ENCODE measurements at regions not wholly inside any gene's neighbourhood (a gene's known extent, or its start where the extent isn't known, plus 50 kb on each side); places are given as distances from the start of the nearest gene placed in this dataset.

DNA sequence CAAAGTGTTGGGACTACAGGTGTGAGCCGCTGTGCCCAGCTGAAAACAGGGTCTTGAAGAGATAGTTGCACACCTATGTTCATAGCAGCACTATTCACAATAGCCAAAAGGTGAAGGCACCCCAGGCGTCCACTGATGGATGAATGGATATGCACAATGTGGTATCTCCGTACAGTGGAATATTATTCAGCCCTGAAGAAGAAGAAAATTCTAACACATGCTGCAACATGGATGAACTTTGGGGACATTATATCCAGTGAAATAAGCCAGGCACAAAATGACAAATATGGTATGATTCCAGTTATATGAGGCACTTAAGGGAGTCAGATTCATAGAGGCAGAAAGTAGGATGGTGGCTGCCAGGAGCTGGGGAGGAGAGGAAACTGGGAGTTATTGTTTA lies 137.6 kb upstream of the WNT4 start:
- Histone ChIP-seq H3K9me3 (ENCODE audit: low read depth, low read length) (no peaks in the 10 kb centered on the region), H3K36me3 (ENCODE audit: insufficient read depth, low read length) (no peaks in the 10 kb centered on the region), H3K27ac (no peak overlapping the region), H3K4me3 (no peak overlapping the region), H3K9ac (ENCODE audit: insufficient read length) (no peak overlapping the region)
- TF ChIP-seq FOXP2 (optimal IDR thresholded peaks at IDR 0.05; ENCODE audit: control extremely low read depth, extremely low read length, insufficient read depth) (no peak), EZH2 (IDR thresholded peaks at IDR 0.05) (no peak), POLR2AphosphoS5 (IDR thresholded peaks at IDR 0.05; ENCODE audit: borderline replicate concordance, low read depth, low read length) (no peak)
- no peak for DNase-seq (ENCODE audit: low read depth, low spot score)

DNA sequence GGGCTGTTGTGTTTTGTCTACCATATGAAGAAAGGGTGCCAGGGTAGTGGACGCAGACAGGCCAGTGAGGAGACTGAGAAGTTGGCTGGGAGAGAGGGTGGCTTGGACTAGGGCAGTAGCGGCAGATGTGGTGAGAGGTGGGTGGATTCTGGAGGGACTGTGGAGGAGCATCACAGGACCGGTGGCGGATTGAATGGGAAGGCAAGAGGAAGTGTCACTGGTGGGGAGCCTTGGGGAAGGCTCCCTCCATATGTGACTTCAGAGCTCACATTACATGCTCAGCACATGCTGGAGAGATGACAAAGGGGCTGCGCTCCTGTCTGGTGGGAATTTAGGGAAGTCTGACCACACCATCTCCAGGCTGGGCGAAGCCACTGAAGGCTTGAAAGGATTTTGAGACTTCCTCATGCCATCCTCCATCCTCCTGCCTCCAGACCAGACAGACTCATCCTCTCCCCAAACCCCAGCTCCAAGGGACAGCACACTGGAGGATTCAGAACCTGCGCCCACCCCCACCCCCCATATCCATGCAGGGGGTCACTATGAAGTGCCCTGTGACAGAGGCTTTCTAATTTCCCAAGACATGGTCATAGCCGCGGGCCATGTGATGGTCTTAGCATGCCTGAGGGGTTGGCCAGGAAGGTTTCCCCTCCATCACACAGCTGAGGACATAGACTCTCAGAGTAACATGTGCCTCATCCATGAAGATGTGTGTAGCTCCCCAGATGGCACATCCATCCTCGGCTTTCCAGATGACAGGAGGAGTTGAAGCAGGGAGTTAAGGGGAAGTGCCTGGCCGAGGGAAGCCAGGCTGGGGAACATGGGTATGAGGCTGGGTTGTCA lies 138.8 kb upstream of the WNT4 start:
- H3K36me3 ChIP-seq (ENCODE audit: insufficient read depth, low read length), result no peaks in the 10 kb centered on the region
- H3K27ac ChIP-seq, result no peak overlapping the region
- no peak for DNase-seq (ENCODE audit: low read depth, low spot score)
- no peaks in the 10 kb centered on the region for H3K9me3 ChIP-seq (ENCODE audit: low read depth, low read length)
- TF ChIP-seq FOXP2 (optimal IDR thresholded peaks at IDR 0.05; ENCODE audit: control extremely low read depth, extremely low read length, insufficient read depth) (no peak), POLR2AphosphoS5 (IDR thresholded peaks at IDR 0.05; ENCODE audit: borderline replicate concordance, low read depth, low read length) (no peak), EZH2 (IDR thresholded peaks at IDR 0.05) (no peak)
- no peak overlapping the region for H3K4me3 ChIP-seq
- no peak overlapping the region for H3K9ac ChIP-seq (ENCODE audit: insufficient read length)

DNA sequence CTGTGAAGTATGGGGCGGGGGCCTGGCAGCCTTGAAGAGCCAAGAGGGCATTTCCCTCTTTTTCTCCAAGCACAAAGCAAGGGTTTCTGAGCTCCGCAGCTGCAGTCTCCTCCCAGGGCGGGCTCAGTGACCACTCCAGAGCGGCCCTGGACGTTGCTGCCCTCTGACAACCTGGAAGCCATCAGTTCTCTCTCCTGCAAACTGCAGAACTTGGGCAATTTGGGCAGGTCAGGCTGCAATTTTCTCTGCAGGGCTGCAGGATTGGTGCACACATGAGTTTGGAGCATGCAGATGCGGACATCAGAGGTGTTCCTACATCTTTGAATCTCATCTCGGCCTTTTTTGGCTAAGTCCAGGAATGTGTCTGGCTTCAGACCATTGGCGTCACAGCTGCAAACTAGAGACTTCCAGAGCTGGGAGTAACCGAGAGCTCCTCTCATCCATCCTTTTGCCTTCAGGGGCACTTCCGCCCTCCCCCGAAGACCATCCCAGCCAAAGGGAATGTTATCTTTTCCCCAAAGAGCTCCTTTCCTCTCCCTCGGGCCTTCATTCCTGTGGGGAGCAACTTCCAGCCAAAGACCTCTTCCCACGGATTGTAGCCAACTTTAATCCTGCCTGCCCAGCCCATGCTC lies 139.6 kb upstream of the WNT4 start:
- Histone ChIP-seq H3K4me3 (no peak overlapping the region), H3K9me3 (ENCODE audit: low read depth, low read length) (no peaks in the 10 kb centered on the region), H3K36me3 (ENCODE audit: insufficient read depth, low read length) (no peaks in the 10 kb centered on the region), H3K27ac (no peak overlapping the region), H3K9ac (ENCODE audit: insufficient read length) (no peak overlapping the region)
- DNase-seq (ENCODE audit: low read depth, low spot score), result no peak
- no peak for TF ChIP-seq FOXP2 (optimal IDR thresholded peaks at IDR 0.05; ENCODE audit: control extremely low read depth, extremely low read length, insufficient read depth)

DNA sequence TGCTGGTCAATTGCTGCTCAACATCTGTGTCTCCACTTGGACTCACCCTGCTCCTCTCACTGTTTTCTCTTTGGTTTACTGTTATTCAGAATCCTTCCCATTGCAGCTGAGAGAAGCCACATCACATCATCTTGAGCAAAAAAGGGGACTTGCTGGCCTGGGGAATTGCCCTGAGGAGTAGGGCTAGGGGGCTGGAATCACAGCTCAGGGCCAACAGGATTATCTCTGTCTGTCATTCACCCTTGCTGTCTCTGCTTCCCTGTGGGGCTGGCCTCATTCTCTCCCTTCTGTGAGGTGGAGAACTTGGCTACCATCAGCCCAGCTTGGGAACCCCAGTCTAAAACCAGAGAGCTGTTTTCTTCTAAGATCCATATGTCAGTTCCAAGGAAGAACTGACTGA lies 140.7 kb upstream of the WNT4 start:
- Histone ChIP-seq H3K36me3 (ENCODE audit: insufficient read depth, low read length) (no peaks in the 10 kb centered on the region), H3K9me3 (ENCODE audit: low read depth, low read length) (no peaks in the 10 kb centered on the region), H3K9ac (ENCODE audit: insufficient read length) (no peak overlapping the region), H3K4me3 (no peak overlapping the region), H3K27ac (no peak overlapping the region)
- no peak for DNase-seq (ENCODE audit: low read depth, low spot score)
- TF ChIP-seq FOXP2 (optimal IDR thresholded peaks at IDR 0.05; ENCODE audit: control extremely low read depth, extremely low read length, insufficient read depth) (no peak), EZH2 (IDR thresholded peaks at IDR 0.05) (no peak), POLR2AphosphoS5 (IDR thresholded peaks at IDR 0.05; ENCODE audit: borderline replicate concordance, low read depth, low read length) (no peak)

DNA sequence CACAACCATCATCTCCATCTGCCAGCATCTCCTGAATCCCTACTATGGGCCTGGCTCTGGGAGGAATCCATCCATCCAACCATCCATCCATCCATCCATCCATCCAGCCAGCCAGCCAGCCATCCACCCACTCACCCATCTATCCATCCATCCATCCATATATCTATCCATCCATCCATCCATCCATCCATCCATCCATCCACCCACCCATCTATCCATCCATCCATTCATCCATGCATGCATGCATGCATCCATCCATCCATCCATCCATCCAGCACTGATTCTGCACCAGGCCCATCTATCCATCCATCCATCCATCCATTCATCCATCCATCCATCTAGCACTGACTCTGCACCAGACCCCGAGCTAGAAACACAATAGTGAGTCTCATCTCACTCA lies 141.3 kb upstream of the WNT4 start:
- DNase-seq (ENCODE audit: low read depth, low spot score), result no peak
- H3K36me3 ChIP-seq (ENCODE audit: insufficient read depth, low read length), result no peaks in the 10 kb centered on the region
- no peak overlapping the region for H3K9ac ChIP-seq (ENCODE audit: insufficient read length)
- no peaks in the 10 kb centered on the region for H3K9me3 ChIP-seq (ENCODE audit: low read depth, low read length)
- no peak overlapping the region for H3K27ac ChIP-seq
- no peak overlapping the region for H3K4me3 ChIP-seq
- TF ChIP-seq EZH2 (IDR thresholded peaks at IDR 0.05), result no peak
- TF ChIP-seq POLR2AphosphoS5 (IDR thresholded peaks at IDR 0.05; ENCODE audit: borderline replicate concordance, low read depth, low read length), result no peak
- TF ChIP-seq FOXP2 (optimal IDR thresholded peaks at IDR 0.05; ENCODE audit: control extremely low read depth, extremely low read length, insufficient read depth), result no peak

DNA sequence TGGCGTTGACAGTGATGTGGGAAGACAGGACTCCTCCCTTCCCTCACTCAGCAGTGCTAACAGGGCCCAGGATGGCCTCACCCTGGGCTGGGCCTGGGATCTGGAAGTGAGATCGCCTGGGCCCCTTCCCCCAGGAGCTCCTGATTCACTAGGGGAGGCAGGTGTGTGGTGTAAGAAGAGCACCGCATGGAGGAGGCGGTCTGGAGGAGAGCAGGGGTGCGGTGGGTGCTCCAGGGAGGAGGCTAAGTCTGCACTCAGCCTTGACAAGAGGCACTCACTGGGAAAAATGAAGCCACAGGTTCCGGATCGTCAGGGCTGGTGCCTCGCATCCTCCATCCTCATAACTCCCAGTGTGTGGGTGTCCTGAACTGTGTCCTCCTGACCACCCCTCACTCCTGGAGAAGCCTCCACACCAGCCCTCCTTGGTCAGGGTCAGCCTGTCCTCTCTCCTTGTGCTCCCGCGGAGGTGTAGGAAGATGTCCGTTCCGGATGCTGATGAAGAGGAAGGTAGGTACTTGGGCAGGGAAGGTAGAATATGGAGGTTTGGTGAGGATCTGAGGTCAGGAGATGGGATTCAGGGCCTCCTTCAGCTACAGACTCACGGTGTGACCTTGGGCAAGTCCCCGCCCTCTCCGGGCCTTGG lies 142.1 kb upstream of the WNT4 start:
- Histone ChIP-seq H3K36me3 (ENCODE audit: insufficient read depth, low read length) (no peaks in the 10 kb centered on the region), H3K9ac (ENCODE audit: insufficient read length) (no peak overlapping the region), H3K9me3 (ENCODE audit: low read depth, low read length) (no peaks in the 10 kb centered on the region), H3K27ac (no peak overlapping the region), H3K4me3 (no peak overlapping the region)
- no peak for TF ChIP-seq POLR2AphosphoS5 (IDR thresholded peaks at IDR 0.05; ENCODE audit: borderline replicate concordance, low read depth, low read length)
- no peak for TF ChIP-seq EZH2 (IDR thresholded peaks at IDR 0.05)
- no peak for TF ChIP-seq FOXP2 (optimal IDR thresholded peaks at IDR 0.05; ENCODE audit: control extremely low read depth, extremely low read length, insufficient read depth)
- no peak for DNase-seq (ENCODE audit: low read depth, low spot score)

DNA sequence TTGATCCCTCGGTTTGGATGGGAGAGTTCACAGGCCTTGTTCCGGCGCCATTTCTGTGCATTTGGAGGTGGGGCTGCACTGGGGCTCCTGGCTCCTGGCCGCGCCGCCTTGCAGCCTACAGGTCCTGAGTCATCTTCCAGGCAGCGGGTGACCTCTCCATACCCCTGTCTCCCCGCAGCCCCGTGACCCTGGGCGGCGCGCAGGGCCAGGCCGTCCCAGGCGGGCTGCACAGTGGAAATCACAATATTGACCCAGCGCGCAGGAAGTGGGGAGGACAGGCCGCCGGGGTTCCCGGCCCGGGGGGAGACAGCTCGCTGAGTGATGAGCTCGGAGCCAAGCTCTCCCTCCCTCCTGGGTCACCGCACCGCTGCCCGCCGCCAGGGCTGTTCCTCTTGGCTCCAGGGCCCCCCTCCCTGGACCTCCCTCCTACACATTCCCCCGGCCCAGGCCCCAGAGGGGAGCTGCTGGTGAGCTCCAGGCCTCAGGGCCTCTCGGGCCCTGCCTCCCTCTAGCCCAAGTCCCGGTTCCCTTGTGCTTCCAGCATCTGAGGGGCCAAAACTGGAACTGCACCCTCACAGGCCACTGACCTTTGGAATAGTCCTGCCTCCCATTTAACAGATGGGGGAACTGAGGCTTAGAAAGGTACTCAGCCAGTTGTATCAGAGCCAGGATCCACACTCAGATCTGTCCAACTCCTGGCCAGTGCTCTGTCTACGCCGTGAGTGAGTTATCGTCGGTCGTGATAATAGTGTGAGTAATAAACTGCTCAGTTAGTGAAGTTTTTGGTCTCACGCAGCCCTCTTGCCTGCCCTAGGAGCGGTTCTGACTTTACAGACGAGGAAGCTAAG lies 142.9 kb upstream of the WNT4 start:
- Histone ChIP-seq H3K4me3 (no peak overlapping the region), H3K9ac (ENCODE audit: insufficient read length) (no peak overlapping the region), H3K9me3 (ENCODE audit: low read depth, low read length) (no peaks in the 10 kb centered on the region), H3K36me3 (ENCODE audit: insufficient read depth, low read length) (no peaks in the 10 kb centered on the region), H3K27ac (no peak overlapping the region)
- DNase-seq (ENCODE audit: low read depth, low spot score), result no peak
- TF ChIP-seq EZH2 (IDR thresholded peaks at IDR 0.05), result no peak
- TF ChIP-seq POLR2AphosphoS5 (IDR thresholded peaks at IDR 0.05; ENCODE audit: borderline replicate concordance, low read depth, low read length), result no peak
- TF ChIP-seq FOXP2 (optimal IDR thresholded peaks at IDR 0.05; ENCODE audit: control extremely low read depth, extremely low read length, insufficient read depth), result no peak

DNA sequence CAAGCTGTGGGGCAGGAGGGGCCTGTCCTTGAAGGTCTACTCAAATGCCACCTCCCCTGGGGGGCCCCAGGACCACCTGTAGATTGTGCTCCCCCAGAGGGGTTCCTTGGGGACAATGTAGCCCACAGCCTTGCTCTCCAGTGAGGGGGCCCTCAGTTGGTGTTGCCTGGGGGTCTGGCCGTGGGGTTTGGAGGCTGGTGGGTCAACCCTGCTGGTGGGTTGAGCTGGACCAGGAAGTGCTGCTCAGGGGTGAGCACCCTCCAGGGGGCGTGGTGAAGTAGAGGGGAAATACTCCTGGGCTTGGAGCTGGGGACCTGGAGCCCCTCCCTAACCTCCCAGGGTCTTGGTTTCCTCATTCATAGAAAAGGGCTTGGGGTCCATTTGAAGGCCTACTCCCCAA lies 143.6 kb upstream of the WNT4 start:
- H3K4me3 ChIP-seq, result no peak overlapping the region
- TF ChIP-seq FOXP2 (optimal IDR thresholded peaks at IDR 0.05; ENCODE audit: control extremely low read depth, extremely low read length, insufficient read depth) (no peak), POLR2AphosphoS5 (IDR thresholded peaks at IDR 0.05; ENCODE audit: borderline replicate concordance, low read depth, low read length) (no peak)
- no peak overlapping the region for H3K27ac ChIP-seq
- no peak for DNase-seq (ENCODE audit: low read depth, low spot score)
- no peak overlapping the region for H3K9ac ChIP-seq (ENCODE audit: insufficient read length)
- no peaks in the 10 kb centered on the region for H3K36me3 ChIP-seq (ENCODE audit: insufficient read depth, low read length)
- no peaks in the 10 kb centered on the region for H3K9me3 ChIP-seq (ENCODE audit: low read depth, low read length)
